IMR-90 (cell line): ENCODE measurements at regions not wholly inside any gene's neighbourhood (a gene's known extent, or its start where the extent isn't known, plus 50 kb on each side); places are given as distances from the start of the nearest gene placed in this dataset.

ENCODE experiments used
- ATAC-seq: fragments of 200-7000 bp; cut with Tn5 transposase; 2 replicates; pipeline ENCODE4 v1.9.1; 2020; ENCODE audit warnings: low read depth, mild to moderate bottlenecking, moderate library complexity
- BruUV-seq: library from RNA; stranded (reverse); fragments of 400-500 nt; replicated peaks from 2 replicates; lab custom pipeline; 2021; lab: Mats Ljungman, UMichigan
- CTCF ChIA-PET: fragments of 300-600 bp; formaldehyde crosslinking; extraction: SDS; loops from one replicate; lab custom pipeline; 2021; ENCODE audit warnings: antibody characterized with exemption; lab: Yijun Ruan, JAX
- POLR2A ChIA-PET: fragments of 300-600 bp; sonication (Branson Sonifier 250); formaldehyde crosslinking; loops from one replicate; lab custom pipeline; 2022; ENCODE audit warnings: antibody characterized with exemption; ENCODE audit not compliant: unreplicated experiment; lab: Charles Lee
- DNase-seq: peaks from one replicate; pipeline ENCODE4 v3.0.0; 2013
- H2AFZ ChIP-seq: replicated peaks from 2 replicates; pipeline ENCODE3; 2013; ENCODE audit warnings: low read length, mild to moderate bottlenecking; ENCODE audit not compliant: poor library complexity
- H2AK5ac ChIP-seq: 2 replicates; pipeline ENCODE4 v1.6.1; 2013; ENCODE audit warnings: low read depth, low read length, inconsistent platforms
- H2AK9ac ChIP-seq: replicated peaks from 2 replicates; pipeline ENCODE3; 2013; ENCODE audit warnings: mild to moderate bottlenecking, low read depth, low read length, moderate library complexity; ENCODE audit not compliant: poor library complexity
- H2BK120ac ChIP-seq: 2 replicates; pipeline ENCODE4 v1.6.1; 2013; ENCODE audit warnings: low read depth, low read length, inconsistent platforms
- H2BK15ac ChIP-seq: 3 replicates; pipeline ENCODE4 v1.6.1; 2013; ENCODE audit warnings: low read depth, low read length, inconsistent platforms
- H2BK20ac ChIP-seq: 2 replicates; pipeline ENCODE4 v1.6.1; 2013; ENCODE audit warnings: low read depth, mild to moderate bottlenecking, inconsistent platforms, low read length, moderate library complexity
- H2BK5ac ChIP-seq: 2 replicates; pipeline ENCODE4 v1.6.1; 2013; ENCODE audit warnings: mild to moderate bottlenecking, low read depth, low read length, inconsistent platforms; ENCODE audit not compliant: poor library complexity, severe bottlenecking
- H3K14ac ChIP-seq: replicated peaks from 2 replicates; pipeline ENCODE4 v1.6.1; 2013; ENCODE audit warnings: low read depth, low read length, inconsistent platforms
- H3K18ac ChIP-seq: 2 replicates; pipeline ENCODE4 v1.6.1; 2013; ENCODE audit warnings: low read depth, low read length, control low read depth
- H3K23ac ChIP-seq: 2 replicates; pipeline ENCODE4 v1.6.1; 2013; ENCODE audit warnings: low read depth, low read length, inconsistent platforms
- H3K27ac ChIP-seq: 2 replicates; pipeline ENCODE4 v1.5.1; 2013; ENCODE audit warnings: mild to moderate bottlenecking, control low read depth, low read length; ENCODE audit not compliant: insufficient read depth
- H3K27me3 ChIP-seq: 2 replicates; pipeline ENCODE4 v1.6.1; 2013; ENCODE audit warnings: low read length; ENCODE audit not compliant: control insufficient read depth, insufficient read depth
- H3K36me3 ChIP-seq: 2 replicates; pipeline ENCODE4 v1.6.1; 2013; ENCODE audit warnings: low read length, mixed read lengths; ENCODE audit not compliant: control insufficient read depth, insufficient read depth
- H3K4ac ChIP-seq: 2 replicates; pipeline ENCODE4 v1.6.1; 2013; ENCODE audit warnings: low read depth, low read length, inconsistent platforms
- H3K4me1 ChIP-seq: 2 replicates; pipeline ENCODE4 v1.6.1; 2013; ENCODE audit warnings: low read length, mixed read lengths; ENCODE audit not compliant: control insufficient read depth, insufficient read depth
- H3K4me2 ChIP-seq: 2 replicates; pipeline ENCODE4 v1.6.1; 2013; ENCODE audit warnings: low read depth, mild to moderate bottlenecking, control low read depth, low read length, moderate library complexity
- H3K4me3 ChIP-seq: 2 replicates; pipeline ENCODE4 v1.5.1; 2013; ENCODE audit warnings: low read depth, mild to moderate bottlenecking, control low read depth, low read length, moderate library complexity; ENCODE audit not compliant: insufficient read depth
- H3K56ac ChIP-seq: 2 replicates; pipeline ENCODE4 v1.6.1; 2013; ENCODE audit warnings: low read length, inconsistent platforms; ENCODE audit not compliant: insufficient read depth; ENCODE audit errors: extremely low read depth
- H3K79me1 ChIP-seq, 2 experiments: 2 replicates each; pipeline ENCODE4 v1.6.1; 2013; ENCODE audit warnings: low read length in 2 of 2, inconsistent platforms in 1 of 2, low read depth in 1 of 2
- H3K9ac ChIP-seq: 2 replicates; pipeline ENCODE4 v1.6.1; 2013; ENCODE audit warnings: low read depth, low read length, control low read depth
- H3K9me1 ChIP-seq: 2 replicates; pipeline ENCODE4 v1.6.1; 2013; ENCODE audit warnings: low read length, inconsistent platforms; ENCODE audit not compliant: insufficient read depth
- H3K9me3 ChIP-seq: 2 replicates; pipeline ENCODE4 v1.6.1; 2013; ENCODE audit warnings: low read length; ENCODE audit not compliant: control insufficient read depth, insufficient read depth
- H4K20me1 ChIP-seq: 2 replicates; pipeline ENCODE4 v1.6.1; 2013; ENCODE audit warnings: low read length, inconsistent platforms; ENCODE audit not compliant: insufficient read depth
- H4K5ac ChIP-seq: 2 replicates; pipeline ENCODE4 v1.6.1; 2013; ENCODE audit warnings: mild to moderate bottlenecking, low read depth, low read length, control low read depth
- H4K8ac ChIP-seq, 2 experiments: 2 replicates each; pipeline ENCODE4 v1.6.1; 2013; ENCODE audit warnings: low read depth in 2 of 2, low read length in 2 of 2, control low read depth in 1 of 2, inconsistent platforms in 1 of 2
- H4K91ac ChIP-seq: 2 replicates; pipeline ENCODE4 v1.6.1; 2013; ENCODE audit warnings: low read depth, low read length, inconsistent platforms; ENCODE audit not compliant: insufficient read depth
- CEBPB ChIP-seq: IDR thresholded peaks from 2 replicates; pipeline ENCODE4 v1.6.1; 2012; ENCODE audit warnings: low read depth, low read length, improper control_type of control experiment
- RAD21 ChIP-seq: IDR thresholded peaks from 2 replicates; pipeline ENCODE4 v1.6.1; 2012; ENCODE audit warnings: low read length, improper control_type of control experiment
- WGBS, 2 experiments: methylation state at CpG; one replicate each; pipeline versions ENCODE4 v1.1.5 to v1.1.7; 2013; ENCODE audit warnings: missing lambda C conversion rate in 2 of 2; ENCODE audit not compliant: insufficient read length in 1 of 2; ENCODE audit errors: extremely low coverage in 2 of 2; 5-methylcytosine and 5-hydroxymethylcytosine counted together
- dilution Hi-C: fragments of 300-500 bp; cut with HindIII; formaldehyde crosslinking; loops from one replicate; pipeline ENCODE4 v1.14.3; 2018; ENCODE audit warnings: low sequenced_read_pairs; ENCODE audit not compliant: unreplicated experiment
- in situ Hi-C: fragments of 300-500 bp; cut with MboI; formaldehyde crosslinking; loops from 3 replicates; pipeline ENCODE4 v1.14.3; 2019; ENCODE audit warnings: low sequenced_read_pairs, inconsistent platforms, mixed read lengths
- intact Hi-C: fragments of 100-400 bp; cut with micrococcal nuclease; formaldehyde crosslinking; loops from 2 replicates; pipeline ENCODE4 v1.10.0; 2022

DNA sequence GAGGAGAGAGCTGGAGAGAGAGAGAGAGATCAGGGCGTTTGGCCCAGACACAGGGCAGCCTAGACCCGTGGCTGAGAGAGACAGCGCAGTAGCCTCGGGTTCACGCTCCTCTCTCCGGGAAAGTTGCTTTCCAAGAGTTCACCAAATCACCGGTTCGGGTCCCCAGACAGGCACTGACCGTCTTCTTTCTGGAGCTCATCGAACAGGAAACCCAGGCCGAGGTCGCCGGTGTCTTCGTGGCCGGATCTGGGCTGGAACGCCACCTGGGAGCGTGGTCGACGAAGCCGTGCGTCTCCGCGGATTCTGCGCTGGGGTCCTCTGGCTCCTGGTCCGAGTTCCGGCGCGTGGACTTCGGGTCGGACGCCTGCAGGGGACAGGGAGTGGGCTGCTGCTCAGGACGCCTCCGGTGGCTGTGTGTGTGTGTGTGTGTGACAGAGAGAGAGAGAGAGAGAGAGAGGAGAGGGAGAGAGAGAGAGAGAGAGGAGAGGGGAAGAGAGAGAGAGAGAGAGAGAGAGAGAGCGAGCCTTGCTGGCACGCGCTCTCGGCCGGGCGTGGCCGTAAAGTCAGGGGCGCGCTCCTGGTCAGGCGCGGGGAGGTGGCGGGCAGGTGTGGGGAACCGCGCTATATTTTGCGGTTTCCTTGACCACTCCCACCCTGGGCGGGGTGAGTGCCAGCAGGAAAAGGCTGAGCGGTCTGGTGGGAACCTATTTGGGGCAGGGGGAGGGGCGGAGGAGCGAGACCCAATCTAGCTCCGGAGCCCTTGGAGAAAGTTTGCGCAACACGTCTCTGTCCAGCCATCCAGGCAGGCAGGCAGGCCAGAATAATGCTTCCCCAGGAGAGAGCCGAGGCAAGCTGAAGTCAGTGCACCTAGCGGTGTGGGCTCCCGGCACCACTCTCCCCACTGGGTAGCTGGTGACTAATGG, 62.1 kb downstream of the RHOXF2B start:
- Histone ChIP-seq H3K4me2 (peak overlapping the region; percentile 50; the same call in 1 of the 2 replicates), H3K18ac (no peak overlapping the region), H2AFZ (peak overlapping the region; percentile 17), H2AK5ac (no peak overlapping the region), H3K27me3 (peaks cover 9% of the 10 kb centered on the region), H3K56ac (no peak overlapping the region), H3K23ac (no peak overlapping the region), H3K79me1 (no peaks in the 10 kb centered on the region), H2AK9ac (no peak overlapping the region), H3K27ac (no peak overlapping the region), H3K9me3 (no peaks in the 10 kb centered on the region), H3K36me3 (no peaks in the 10 kb centered on the region), H3K14ac (no peak overlapping the region), H2BK120ac (no peak overlapping the region), H2BK20ac (no peak overlapping the region), H2BK5ac (no peak overlapping the region), H4K91ac (no peak overlapping the region), H3K4ac (no peak overlapping the region), H4K8ac (no peak overlapping the region), H3K4me1 (no peaks in the 10 kb centered on the region), H2BK15ac (no peak overlapping the region), H3K9ac (no peak overlapping the region), H3K9me1 (no peaks in the 10 kb centered on the region), H4K20me1 (no peaks in the 10 kb centered on the region), H3K4me3 (no peak overlapping the region), H4K5ac (no peak overlapping the region)
- no TSS peak for BruUV-seq
- DNase-seq, result no peak
- TF ChIP-seq RAD21, result no peak
- 0 out of 2 replicates have a peak, but pooled peaks have one; percentile 5 for TF ChIP-seq CEBPB
- intact Hi-C loops (no loop called here), dilution Hi-C loops (no loop called here), in situ Hi-C loops (no loop called here)
- 54% methylated on average over 5 of the region's 58 CpGs; no CpG with 5 or more reads in 1 of the 2 experiments for WGBS, 2 experiments
- ChIA-PET POLR2A (no interaction called here), CTCF (interaction anchor here (0.7 kb wide), 1 partner anchor 36 kb away, joined by 3 read pairs; no protein-coding TSS in a partner anchor)
- ATAC-seq, result no peak
